ENCODE measurements at regions not wholly inside any gene's neighbourhood (a gene's known extent, or its start where the extent isn't known, plus 50 kb on each side); places are given as distances from the start of the nearest gene placed in this dataset.
"Not testable (repeated sequence)": the region's sequence is repeated elsewhere in the genome, so short reads cannot be mapped to it uniquely, and the experiment has no call there.

GRCh38 chr1:117753232-117753631 is 147.4 kb downstream of the TENT5C start:
- no peaks in the 10 kb centered on the region for H3K36me3 ChIP-seq (ENCODE audit: control insufficient read depth in 1 of 2, insufficient read depth in 2 of 2, low read length in 2 of 2)
- no peaks in the 10 kb centered on the region for H3K27me3 ChIP-seq (ENCODE audit: control insufficient read depth in 1 of 2, insufficient read depth in 2 of 2, low read length in 2 of 2)
- H3K9ac ChIP-seq (ENCODE audit: low read depth in 1 of 2, low read length in 2 of 2): no peak overlapping the region
- no peak overlapping the region for H3K4me3 ChIP-seq (ENCODE audit: low read depth in 1 of 2, low read length in 2 of 2)
- H3K9me3 ChIP-seq (ENCODE audit: control insufficient read depth in 1 of 2, low read length in 2 of 2): no peaks in the 10 kb centered on the region
- H3K4me1 ChIP-seq (ENCODE audit: control insufficient read depth in 1 of 2, insufficient read depth in 2 of 2, low read length in 2 of 2): peaks cover 4% of the 10 kb centered on the region in 2 donors
- no peak overlapping the region for H3K27ac ChIP-seq (ENCODE audit: low read depth, low read length)

GRCh38 chr1:117753652-117754051 is 147.8 kb downstream of the TENT5C start:
- peak overlapping the region in 1 of 2 donors; percentile 41 for H3K4me3 ChIP-seq (ENCODE audit: low read depth in 1 of 2, low read length in 2 of 2)
- no peaks in the 10 kb centered on the region for H3K36me3 ChIP-seq (ENCODE audit: control insufficient read depth in 1 of 2, insufficient read depth in 2 of 2, low read length in 2 of 2)
- no peaks in the 10 kb centered on the region for H3K27me3 ChIP-seq (ENCODE audit: control insufficient read depth in 1 of 2, insufficient read depth in 2 of 2, low read length in 2 of 2)
- H3K27ac ChIP-seq (ENCODE audit: low read depth, low read length): no peak overlapping the region
- no peaks in the 10 kb centered on the region for H3K9me3 ChIP-seq (ENCODE audit: control insufficient read depth in 1 of 2, low read length in 2 of 2)
- no peak overlapping the region for H3K9ac ChIP-seq (ENCODE audit: low read depth in 1 of 2, low read length in 2 of 2)
- peaks cover 8% of the 10 kb centered on the region in 2 donors for H3K4me1 ChIP-seq (ENCODE audit: control insufficient read depth in 1 of 2, insufficient read depth in 2 of 2, low read length in 2 of 2)

GRCh38 chr1:117754061-117754969 is 148.5 kb downstream of the TENT5C start:
- Histone ChIP-seq H3K4me3 (ENCODE audit: low read depth in 1 of 2, low read length in 2 of 2) (peak overlapping the region in 1 of 2 donors; percentile 41), H3K27ac (ENCODE audit: low read depth, low read length) (no peak overlapping the region), H3K9me3 (ENCODE audit: control insufficient read depth in 1 of 2, low read length in 2 of 2) (no peaks in the 10 kb centered on the region), H3K4me1 (ENCODE audit: control insufficient read depth in 1 of 2, insufficient read depth in 2 of 2, low read length in 2 of 2) (peaks cover 14% of the 10 kb centered on the region in 2 donors), H3K36me3 (ENCODE audit: control insufficient read depth in 1 of 2, insufficient read depth in 2 of 2, low read length in 2 of 2) (no peaks in the 10 kb centered on the region), H3K27me3 (ENCODE audit: control insufficient read depth in 1 of 2, insufficient read depth in 2 of 2, low read length in 2 of 2) (no peaks in the 10 kb centered on the region), H3K9ac (ENCODE audit: low read depth in 1 of 2, low read length in 2 of 2) (no peak overlapping the region)

- H3K27ac ChIP-seq (ENCODE audit: low read depth, low read length): no peak overlapping the region
- no peaks in the 10 kb centered on the region for H3K27me3 ChIP-seq (ENCODE audit: control insufficient read depth in 1 of 2, insufficient read depth in 2 of 2, low read length in 2 of 2)
- no peak overlapping the region for H3K4me3 ChIP-seq (ENCODE audit: low read depth in 1 of 2, low read length in 2 of 2)
- H3K4me1 ChIP-seq (ENCODE audit: control insufficient read depth in 1 of 2, insufficient read depth in 2 of 2, low read length in 2 of 2): peaks cover 14 to 15% of the 10 kb centered on the region in 2 donors
- H3K9ac ChIP-seq (ENCODE audit: low read depth in 1 of 2, low read length in 2 of 2): no peak overlapping the region
- no peaks in the 10 kb centered on the region for H3K9me3 ChIP-seq (ENCODE audit: control insufficient read depth in 1 of 2, low read length in 2 of 2)
- no peaks in the 10 kb centered on the region for H3K36me3 ChIP-seq (ENCODE audit: control insufficient read depth in 1 of 2, insufficient read depth in 2 of 2, low read length in 2 of 2)
Measured at GRCh38 chr1:117757668-117758067, 151.8 kb downstream of the TENT5C start.

- Histone ChIP-seq H3K9ac (ENCODE audit: low read depth in 1 of 2, low read length in 2 of 2) (peak overlapping the region; percentile 26 to 52), H3K4me3 (ENCODE audit: low read depth in 1 of 2, low read length in 2 of 2) (peak overlapping the region; percentile 31 to 61), H3K27me3 (ENCODE audit: control insufficient read depth in 1 of 2, insufficient read depth in 2 of 2, low read length in 2 of 2) (no peaks in the 10 kb centered on the region)
Measured at GRCh38 chr1:117758444-117759316, 152.8 kb downstream of the TENT5C start.

GRCh38 chr1:117759535-117759934 is 153.7 kb downstream of the TENT5C start:
- Histone ChIP-seq H3K4me3 (ENCODE audit: low read depth in 1 of 2, low read length in 2 of 2) (no peak overlapping the region), H3K36me3 (ENCODE audit: control insufficient read depth in 1 of 2, insufficient read depth in 2 of 2, low read length in 2 of 2) (no peaks in the 10 kb centered on the region), H3K9me3 (ENCODE audit: control insufficient read depth in 1 of 2, low read length in 2 of 2) (no peaks in the 10 kb centered on the region), H3K27ac (ENCODE audit: low read depth, low read length) (no peak overlapping the region), H3K27me3 (ENCODE audit: control insufficient read depth in 1 of 2, insufficient read depth in 2 of 2, low read length in 2 of 2) (no peaks in the 10 kb centered on the region), H3K9ac (ENCODE audit: low read depth in 1 of 2, low read length in 2 of 2) (no peak overlapping the region), H3K4me1 (ENCODE audit: control insufficient read depth in 1 of 2, insufficient read depth in 2 of 2, low read length in 2 of 2) (peaks cover 11 to 12% of the 10 kb centered on the region in 2 donors)

More at GRCh38 chr1:117758444-117759316, 152.8 kb downstream of the TENT5C start:
- no peaks in the 10 kb centered on the region for H3K9me3 ChIP-seq (ENCODE audit: control insufficient read depth in 1 of 2, low read length in 2 of 2)
- no peak overlapping the region for H3K27ac ChIP-seq (ENCODE audit: low read depth, low read length)
- peaks cover 14 to 15% of the 10 kb centered on the region in 2 donors for H3K4me1 ChIP-seq (ENCODE audit: control insufficient read depth in 1 of 2, insufficient read depth in 2 of 2, low read length in 2 of 2)
- H3K36me3 ChIP-seq (ENCODE audit: control insufficient read depth in 1 of 2, insufficient read depth in 2 of 2, low read length in 2 of 2): no peaks in the 10 kb centered on the region

- Histone ChIP-seq H3K27me3 (ENCODE audit: control insufficient read depth in 1 of 2, insufficient read depth in 2 of 2, low read length in 2 of 2) (no peaks in the 10 kb centered on the region), H3K36me3 (ENCODE audit: control insufficient read depth in 1 of 2, insufficient read depth in 2 of 2, low read length in 2 of 2) (no peaks in the 10 kb centered on the region), H3K4me3 (ENCODE audit: low read depth in 1 of 2, low read length in 2 of 2) (no peak overlapping the region), H3K27ac (ENCODE audit: low read depth, low read length) (no peak overlapping the region), H3K9me3 (ENCODE audit: control insufficient read depth in 1 of 2, low read length in 2 of 2) (no peaks in the 10 kb centered on the region), H3K4me1 (ENCODE audit: control insufficient read depth in 1 of 2, insufficient read depth in 2 of 2, low read length in 2 of 2) (peaks cover 11 to 12% of the 10 kb centered on the region in 2 donors), H3K9ac (ENCODE audit: low read depth in 1 of 2, low read length in 2 of 2) (no peak overlapping the region)
Measured at GRCh38 chr1:117760069-117760468, 154.2 kb downstream of the TENT5C start.

- H3K27ac ChIP-seq (ENCODE audit: low read depth, low read length): no peak overlapping the region
Measured at GRCh38 chr1:117760485-117760884, 154.6 kb downstream of the TENT5C start.

GRCh38 chr1:117767756-117768155 is 161.7 kb downstream of the GDAP2 start:
- not testable (repeated sequence) for H3K27ac ChIP-seq (ENCODE audit: low read depth, low read length); H3K36me3 ChIP-seq (ENCODE audit: control insufficient read depth in 1 of 2, insufficient read depth in 2 of 2, low read length in 2 of 2); H3K4me1 ChIP-seq (ENCODE audit: control insufficient read depth in 1 of 2, insufficient read depth in 2 of 2, low read length in 2 of 2); H3K9ac ChIP-seq (ENCODE audit: low read depth in 1 of 2, low read length in 2 of 2); H3K27me3 ChIP-seq (ENCODE audit: control insufficient read depth in 1 of 2, insufficient read depth in 2 of 2, low read length in 2 of 2); H3K4me3 ChIP-seq (ENCODE audit: low read depth in 1 of 2, low read length in 2 of 2)
- peaks cover 16 to 20% of the 10 kb centered on the region in 2 donors for H3K9me3 ChIP-seq (ENCODE audit: control insufficient read depth in 1 of 2, low read length in 2 of 2)

More at GRCh38 chr1:117760485-117760884, 154.6 kb downstream of the TENT5C start:
- Histone ChIP-seq H3K4me1 (ENCODE audit: control insufficient read depth in 1 of 2, insufficient read depth in 2 of 2, low read length in 2 of 2) (peaks cover 11 to 12% of the 10 kb centered on the region in 2 donors), H3K36me3 (ENCODE audit: control insufficient read depth in 1 of 2, insufficient read depth in 2 of 2, low read length in 2 of 2) (no peaks in the 10 kb centered on the region), H3K4me3 (ENCODE audit: low read depth in 1 of 2, low read length in 2 of 2) (no peak overlapping the region), H3K9ac (ENCODE audit: low read depth in 1 of 2, low read length in 2 of 2) (no peak overlapping the region), H3K27me3 (ENCODE audit: control insufficient read depth in 1 of 2, insufficient read depth in 2 of 2, low read length in 2 of 2) (no peaks in the 10 kb centered on the region), H3K9me3 (ENCODE audit: control insufficient read depth in 1 of 2, low read length in 2 of 2) (no peaks in the 10 kb centered on the region)
